Adrenal gland (tissue), 9 donors: ENCODE measurements at regions not wholly inside any gene's neighbourhood (a gene's known extent, or its start where the extent isn't known, plus 50 kb on each side); places are given as distances from the start of the nearest gene placed in this dataset.
A peak's percentile ranks its signal among the peaks of the same experiment; 100 is the strongest.

Experiments
- DNase-seq, 7 donors: peaks; one replicate each; pipeline ENCODE4 v3.0.0-alpha.2; 2019 to 2020
- H3K27ac ChIP-seq, 5 donors: fragments of 200-600 bp; sonication (generic) in 4 of 5; 1 replicate in 3 of 5; 2 replicates in 2 of 5; pipeline versions ENCODE4 v1.5.1 to v1.8.0; 2016 to 2020; ENCODE audit warnings: mild to moderate bottlenecking in 1 of 5
- H3K27me3 ChIP-seq: fragments of 200-600 bp; 2 replicates; pipeline ENCODE4 v1.8.0; 2021
- H3K36me3 ChIP-seq, 2 donors: fragments of 200-600 bp; replicated peaks in 1 of 2; 1 replicate in 1 of 2; 2 replicates in 1 of 2; pipeline versions ENCODE4 v1.5.1 to v1.8.0; 2018 to 2022
- H3K4me1 ChIP-seq, 2 donors: fragments of 200-600 bp; replicated peaks in 1 of 2; 1 replicate in 1 of 2; 2 replicates in 1 of 2; pipeline versions ENCODE4 v1.5.1 to v1.8.0; 2018 to 2021
- H3K4me3 ChIP-seq, 4 donors: fragments of 200-600 bp; sonication (generic) in 3 of 4; one replicate each; pipeline ENCODE4 v1.5.1; 2016 to 2018
- H3K9me3 ChIP-seq, 3 donors: fragments of 200-600 bp; sonication (generic) in 1 of 3; replicated peaks in 1 of 3; 1 replicate in 2 of 3; 2 replicates in 1 of 3; pipeline versions ENCODE4 v1.5.1 to v1.8.0; 2016 to 2021
- CTCF ChIP-seq, 6 experiments: fragments of 450-650 bp in 4 of 6; fragments of 200-600 bp in 2 of 6; sonication (generic) in 1 of 6; IDR thresholded peaks; 1 replicate in 5 of 6; 2 replicates in 1 of 6; pipeline versions ENCODE4 v1.5.1 to v1.8.0; 2016 to 2021; ENCODE audit warnings: antibody characterized with exemption in 6 of 6, mild to moderate bottlenecking in 2 of 6, moderate library complexity in 1 of 6
- POLR2A ChIP-seq, 2 donors: fragments of 450-650 bp; IDR thresholded peaks; one replicate each; pipeline ENCODE4 v1.6.1; 2017; ENCODE audit warnings: antibody characterized with exemption in 2 of 2, mild to moderate bottlenecking in 2 of 2, moderate library complexity in 1 of 2
- WGBS, 4 donors: extraction: QIAGEN DNeasy Blood & Tissue Kit in 2 of 4; methylation state at CpG; one replicate each; pipeline versions ENCODE4 v1.1.5 to v1.1.7; 2013 to 2017; 5-methylcytosine and 5-hydroxymethylcytosine counted together
- intact Hi-C, 2 donors: fragments of 100-400 bp; cut with DNase I; formaldehyde crosslinking; loops; one replicate each; pipeline versions ENCODE4 v1.14.1 to v1.15.0; 2022 to 2023
- donor health status: healthy with polysubstance abuse.
- donor health status: Bipolar disorder and iron deficiency.
- donor health status: DM: yes; HTN: yes; CAD: no.
- donor health status: DM: no; HTN: no; CAD: no.
- donor health status: DM: no; HTN: no; CAD: no.

- no peak overlapping the region for H3K27ac ChIP-seq
- no peaks in the 10 kb centered on the region for H3K27me3 ChIP-seq
- no peaks in the 10 kb centered on the region for H3K4me1 ChIP-seq
- no peaks in the 10 kb centered on the region for H3K9me3 ChIP-seq
- intact Hi-C loops: no loop called here
- no peak for TF ChIP-seq POLR2A (IDR thresholded peaks at IDR 0.05)
- no peak for TF ChIP-seq CTCF (IDR thresholded peaks at IDR 0.05)
- H3K4me3 ChIP-seq: no peak overlapping the region
- no peaks in the 10 kb centered on the region for H3K36me3 ChIP-seq
- 84 to 91% (median 88%) methylated on average over 3 of the region's 3 CpGs for WGBS, 4 donors
- DNase-seq: no peak
Measured at GRCh38 chr7:140247559-140247958, 70.8 kb upstream of the KDM7A start.

GRCh38 chr7:140245611-140246105 lies 68.9 kb upstream of the KDM7A start:
- no peaks in the 10 kb centered on the region for H3K9me3 ChIP-seq
- no peaks in the 10 kb centered on the region for H3K4me1 ChIP-seq
- H3K4me3 ChIP-seq: no peak overlapping the region
- no peaks in the 10 kb centered on the region for H3K27me3 ChIP-seq
- 87 to 94% (median 89%) methylated on average over 7 of the region's 7 CpGs for WGBS, 4 donors
- no peak for TF ChIP-seq CTCF (IDR thresholded peaks at IDR 0.05)
- no peak for TF ChIP-seq POLR2A (IDR thresholded peaks at IDR 0.05)
- no peak for DNase-seq
- intact Hi-C loops: no loop called here
- H3K36me3 ChIP-seq: no peaks in the 10 kb centered on the region
- H3K27ac ChIP-seq: no peak overlapping the region

GRCh38 chr7:140242057-140243031 lies 65.6 kb upstream of the KDM7A start:
- H3K9me3 ChIP-seq: no peaks in the 10 kb centered on the region
- intact Hi-C loops: no loop called here
- no peak overlapping the region for H3K27ac ChIP-seq
- no peaks in the 10 kb centered on the region for H3K36me3 ChIP-seq
- WGBS, 4 donors: 34 to 54% (median 47%) methylated on average over 3 to 4 of the region's 4 CpGs
- peak in 2 of 7 donors; percentile 18 to 20 for DNase-seq
- no peak overlapping the region for H3K4me3 ChIP-seq
- H3K27me3 ChIP-seq: no peaks in the 10 kb centered on the region
- no peaks in the 10 kb centered on the region for H3K4me1 ChIP-seq
- TF ChIP-seq POLR2A (IDR thresholded peaks at IDR 0.05) (no peak), CTCF (IDR thresholded peaks at IDR 0.05) (no peak)

GRCh38 chr7:140239653-140239935 lies 62.8 kb upstream of the KDM7A start:
- DNase-seq: no peak
- TF ChIP-seq CTCF (IDR thresholded peaks at IDR 0.05) (no peak), POLR2A (IDR thresholded peaks at IDR 0.05) (no peak)
- no peaks in the 10 kb centered on the region for H3K27me3 ChIP-seq
- 77 to 88% (median 85%) methylated on average over 1 to 2 of the region's 2 CpGs for WGBS, 4 donors
- intact Hi-C loops: no loop called here
- H3K27ac ChIP-seq: no peak overlapping the region
- H3K4me3 ChIP-seq: no peak overlapping the region
- H3K9me3 ChIP-seq: no peaks in the 10 kb centered on the region
- no peaks in the 10 kb centered on the region for H3K36me3 ChIP-seq
- H3K4me1 ChIP-seq: no peaks in the 10 kb centered on the region
